ENCODE measurements at regions not wholly inside any gene's neighbourhood (a gene's known extent, or its start where the extent isn't known, plus 50 kb on each side); places are given as distances from the start of the nearest gene placed in this dataset.
"Not testable (repeated sequence)": the region's sequence is repeated elsewhere in the genome, so short reads cannot be mapped to it uniquely, and the experiment has no call there.

GRCh38 chr10:131020775-131021174 is 290.7 kb downstream of the TCERG1L start:
- no peak for DNase-seq (ENCODE audit: low spot score)

DNA sequence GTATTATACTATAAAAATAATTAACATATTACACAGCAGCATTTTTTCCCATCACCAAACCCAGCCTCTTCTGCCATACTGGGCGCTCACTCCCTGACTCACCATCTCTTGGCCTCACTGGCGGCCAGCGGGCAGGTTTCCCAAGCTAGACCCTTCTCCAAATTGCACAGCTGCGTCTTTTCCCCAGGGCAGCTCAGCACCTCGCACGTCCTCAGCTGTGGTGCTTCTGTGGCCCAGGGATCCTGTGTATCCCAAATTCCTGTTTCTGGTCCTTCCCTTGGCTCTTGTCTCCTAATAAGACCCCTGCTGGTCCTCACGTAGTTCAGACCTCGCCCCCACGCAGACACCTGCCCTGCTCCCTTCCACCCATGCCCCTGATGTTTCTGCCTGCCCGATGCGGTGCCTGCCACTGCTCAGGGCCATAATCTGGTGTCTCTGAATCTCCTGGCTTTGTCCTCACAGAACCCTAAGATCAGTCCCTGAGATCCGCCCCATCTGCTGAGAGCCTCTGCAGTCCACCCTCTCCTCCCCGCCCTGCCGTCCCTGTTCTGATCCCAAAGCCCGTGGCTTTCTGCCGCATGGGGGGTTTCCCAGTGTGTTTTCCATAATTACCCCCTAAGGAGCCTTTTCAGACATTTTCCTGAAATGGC is 290.1 kb downstream of the TCERG1L start:
- no peak for DNase-seq (ENCODE audit: low spot score)

DNA sequence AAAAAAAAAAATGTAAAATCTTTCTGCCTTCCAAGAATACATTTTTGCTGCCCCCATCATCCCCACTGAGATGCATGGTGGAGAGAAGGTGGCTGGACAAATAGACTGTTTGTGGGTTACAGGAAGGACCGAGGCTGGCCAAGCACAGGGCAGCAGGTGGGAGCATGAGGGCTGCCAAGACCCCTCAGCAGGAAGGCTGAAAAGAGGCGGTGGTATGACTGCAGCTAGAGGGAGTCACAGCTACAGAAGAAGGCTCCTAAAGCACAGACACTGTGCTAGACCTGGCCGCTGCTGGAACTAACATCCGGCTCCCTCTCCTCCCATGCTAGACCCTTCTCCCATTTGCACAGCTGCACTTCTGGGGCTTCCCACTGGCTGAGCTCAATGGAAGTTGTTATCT is 289.6 kb downstream of the TCERG1L start:
- no peak for DNase-seq (ENCODE audit: low spot score)

DNA sequence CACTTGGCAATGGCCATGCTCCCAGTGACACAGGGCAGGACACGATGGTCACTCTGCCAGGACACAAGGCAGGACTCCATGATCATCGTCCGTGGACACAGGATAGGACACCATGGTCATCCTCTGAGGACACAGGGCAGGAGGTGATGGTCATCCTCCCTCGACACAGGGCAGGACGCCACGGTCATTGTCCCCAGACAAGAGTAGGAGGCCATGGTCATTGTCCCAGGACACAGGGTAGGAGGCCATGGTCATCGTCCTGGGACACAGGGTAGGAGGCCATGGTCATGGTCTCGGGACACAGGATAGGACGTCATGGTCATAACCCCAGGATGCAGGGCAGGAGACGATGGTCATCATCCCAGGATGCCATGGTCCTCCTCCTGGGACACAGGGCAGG is 289.2 kb downstream of the TCERG1L start:
- no peak for DNase-seq (ENCODE audit: low spot score)

DNA sequence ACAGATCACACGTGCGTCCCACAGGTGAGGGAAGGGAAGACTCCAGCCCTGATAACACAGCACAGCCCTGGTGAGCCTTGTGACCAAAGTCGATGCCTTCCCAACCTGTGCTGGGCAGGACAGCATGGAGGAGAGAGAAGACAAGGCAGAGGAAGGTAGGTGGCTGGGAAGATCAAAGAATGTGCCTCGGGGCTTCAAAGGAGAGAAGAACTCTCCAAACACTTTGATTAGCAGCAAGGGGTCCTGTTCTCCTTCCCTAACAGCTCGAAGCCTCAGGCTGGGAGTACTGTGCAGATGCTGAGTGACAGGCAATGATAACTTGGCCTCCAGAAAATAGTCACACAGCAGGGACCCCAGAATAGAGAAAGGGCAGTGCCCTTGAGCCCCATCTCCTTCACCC is 288.5 kb downstream of the TCERG1L start:
- no peak for DNase-seq (ENCODE audit: low spot score)

GRCh38 chr10:131024259-131025131 is 287.0 kb downstream of the TCERG1L start:
- DNase-seq (ENCODE audit: low spot score), result no peak

DNA sequence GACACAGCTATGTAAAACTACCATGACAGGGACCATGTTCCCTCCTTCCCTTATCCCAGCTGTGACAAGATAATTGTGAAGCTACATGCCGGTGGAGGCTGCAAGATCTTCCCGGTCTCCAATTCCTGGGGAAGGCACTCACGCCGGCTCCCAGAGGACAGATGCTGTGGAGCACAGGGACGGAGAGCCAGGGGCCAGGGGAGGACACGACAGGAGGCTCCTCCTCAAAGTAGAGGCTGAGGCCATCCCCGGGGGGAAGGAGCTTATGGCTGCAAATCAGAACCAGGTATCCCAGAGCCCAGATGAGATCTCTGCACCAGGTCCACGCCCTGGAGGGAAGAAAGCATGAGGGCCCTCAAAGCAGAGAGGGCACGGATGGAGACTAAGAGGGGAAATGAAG is 286.2 kb downstream of the TCERG1L start:
- no peak for DNase-seq (ENCODE audit: low spot score)

- DNase-seq (ENCODE audit: low spot score), result no peak
Measured at GRCh38 chr10:131027256-131027655, 284.3 kb downstream of the TCERG1L start.

DNA sequence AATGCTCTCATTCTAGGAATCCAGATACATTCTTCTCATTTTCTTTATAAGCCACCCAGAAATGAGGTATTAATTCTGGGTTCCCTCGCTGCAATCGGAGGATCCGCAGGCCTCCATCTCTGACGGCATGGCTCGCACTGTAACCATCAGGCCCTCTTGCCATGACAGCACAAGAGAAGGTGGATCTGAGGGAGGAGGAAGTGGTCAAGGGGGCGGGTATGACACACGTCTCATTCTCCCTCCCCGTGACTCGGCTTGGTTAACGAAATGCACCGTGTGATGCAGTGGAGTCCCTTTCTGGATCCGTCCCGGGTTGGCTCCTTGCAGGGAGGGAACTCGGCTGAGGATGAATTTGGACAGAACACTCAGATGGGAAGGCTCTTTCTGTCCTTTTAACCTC is 280.2 kb downstream of the TCERG1L start:
- no peak for DNase-seq (ENCODE audit: low spot score)

DNA sequence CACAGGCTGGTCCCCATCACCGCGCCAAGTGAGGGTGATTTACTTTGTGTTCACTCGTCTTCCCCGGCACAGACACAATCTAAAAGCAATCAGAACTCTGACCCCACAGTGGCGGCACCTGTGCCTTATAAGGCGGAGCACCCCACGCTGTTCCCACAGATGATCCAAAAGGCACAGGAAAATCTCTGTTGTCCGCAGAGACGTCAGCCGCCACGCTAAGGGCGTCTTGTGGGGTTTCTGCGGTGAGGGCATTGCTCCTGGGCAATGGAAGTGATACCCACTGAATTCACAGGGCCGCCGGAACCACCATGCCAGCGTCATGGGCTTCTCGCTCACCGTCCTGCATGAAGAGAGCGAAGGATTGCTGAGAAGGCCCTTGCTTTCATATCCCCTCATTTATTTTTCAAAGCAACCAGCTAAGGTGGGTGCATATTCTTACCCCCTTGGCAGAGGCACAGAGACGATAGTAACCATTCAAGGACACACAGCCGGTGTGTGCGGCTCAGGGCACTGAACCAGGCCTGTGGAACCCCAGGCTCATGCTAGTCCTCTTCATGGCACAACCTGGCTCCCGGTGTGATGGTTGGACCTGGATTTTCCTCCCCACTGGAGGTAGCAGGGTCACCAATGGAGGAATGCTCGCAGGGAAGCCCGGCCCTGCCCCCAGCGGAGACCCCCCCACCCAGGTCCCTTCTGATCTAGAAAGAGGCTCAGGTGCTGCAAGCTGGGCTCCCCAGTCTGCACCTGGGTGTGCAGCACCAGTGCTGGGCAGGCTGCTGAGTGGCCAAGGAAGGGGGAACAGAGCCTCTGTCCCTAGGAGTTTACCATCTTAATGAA is 279.0 kb downstream of the TCERG1L start:
- DNase-seq (ENCODE audit: low spot score), result no peak

GRCh38 chr10:131033166-131034085 is 278.1 kb downstream of the TCERG1L start:
- DNase-seq (ENCODE audit: low spot score), result no peak

- no peak for DNase-seq (ENCODE audit: low spot score)
Measured at GRCh38 chr10:131034451-131034850, 277.1 kb downstream of the TCERG1L start.

DNA sequence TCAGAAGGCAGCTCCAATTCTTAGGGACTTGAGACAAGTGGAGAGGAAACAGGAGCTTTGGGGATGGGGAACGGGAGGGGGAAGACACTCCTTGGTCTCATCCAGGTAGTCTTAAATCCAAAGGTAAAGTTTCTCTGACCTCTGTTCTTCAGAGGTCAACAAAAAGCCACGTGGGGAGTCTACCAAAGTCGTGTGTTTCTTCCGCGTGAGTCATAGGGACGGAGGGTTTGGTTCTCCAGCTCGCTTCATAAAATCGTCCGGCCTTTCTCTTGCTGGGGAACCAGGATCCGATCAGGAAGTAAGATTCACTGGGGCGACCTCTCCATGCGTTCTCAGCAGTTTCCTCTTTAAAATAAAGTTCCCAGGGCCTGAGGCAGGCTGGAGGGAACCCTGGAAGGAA is 275.7 kb downstream of the TCERG1L start:
- DNase-seq (ENCODE audit: low spot score), result no peak

DNA sequence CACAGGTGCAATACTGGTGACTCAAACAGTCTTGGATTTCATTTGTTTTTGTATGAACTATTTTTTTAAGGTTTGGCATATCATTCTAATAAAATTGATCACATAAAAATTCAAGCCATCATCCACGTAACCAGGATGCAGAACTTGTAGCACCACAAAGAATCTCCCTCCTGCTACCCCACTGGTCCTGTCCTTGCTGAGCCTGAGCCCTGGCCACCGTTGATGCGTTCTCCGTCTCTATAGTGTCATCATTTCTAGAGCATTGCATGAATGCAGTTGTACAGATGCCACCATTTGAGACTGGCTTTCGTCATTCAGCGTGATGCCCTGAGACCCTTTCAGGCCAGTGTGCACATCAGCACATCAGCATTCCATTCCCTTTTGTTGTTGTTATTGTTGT is 273.5 kb downstream of the TCERG1L start:
- DNase-seq (ENCODE audit: low spot score), result no peak

GRCh38 chr10:131041031-131041430 is 270.5 kb downstream of the TCERG1L start:
- DNase-seq (ENCODE audit: low spot score), result no peak

- DNase-seq (ENCODE audit: low spot score), result no peak
Measured at GRCh38 chr10:131041441-131041840, 270.1 kb downstream of the TCERG1L start.

GRCh38 chr10:131042015-131042414 is 269.5 kb downstream of the TCERG1L start:
- not testable (repeated sequence) for DNase-seq (ENCODE audit: low spot score)

Measured in LoVo (cell line).